ENCODE measurements at regions not wholly inside any gene's neighbourhood (a gene's known extent, or its start where the extent isn't known, plus 50 kb on each side); places are given as distances from the start of the nearest gene placed in this dataset.

GRCh38 chr2:181185421-181185820 is 205.0 kb downstream of the UBE2E3 start:
- Histone ChIP-seq H3K36me3 (no peaks in the 10 kb centered on the region), H3K27ac (no peak overlapping the region), H3K4me1 (no peaks in the 10 kb centered on the region), H3K27me3 (no peaks in the 10 kb centered on the region), H3K9me3 (no peaks in the 10 kb centered on the region), H3K4me3 (no peak overlapping the region)
- in situ Hi-C loops (cut with MboI; ENCODE audit: low pct_ligation_motif_present in 1 of 4, low pct_unique_long_range_greater_than_20kb in 1 of 4, low sequenced_read_pairs in 3 of 4), result no loop called here
- intact Hi-C loops (cut with DNase I; ENCODE audit: low total_unique reads), result no loop called here
- TF ChIP-seq POLR2AphosphoS5 (IDR thresholded peaks at IDR 0.05) (no peak), CTCF (IDR thresholded peaks at IDR 0.05) (no peak), EP300 (IDR thresholded peaks at IDR 0.05; ENCODE audit: low read depth) (no peak), POLR2A (IDR thresholded peaks at IDR 0.05) (no peak)
- DNase-seq, result no peak
- WGBS, 2 donors (ENCODE audit: low coverage in 1 of 2), result 62 to 85% methylated on average over 2 to 6 of the region's 6 CpGs

- Histone ChIP-seq H3K9me3 (no peaks in the 10 kb centered on the region), H3K27ac (no peak overlapping the region), H3K27me3 (no peaks in the 10 kb centered on the region), H3K4me1 (no peaks in the 10 kb centered on the region), H3K36me3 (no peaks in the 10 kb centered on the region), H3K4me3 (no peak overlapping the region)
- DNase-seq, result no peak
- 85% methylated on average over 4 of the region's 4 CpGs for WGBS, 2 donors (ENCODE audit: low coverage in 1 of 2)
- in situ Hi-C loops (cut with MboI; ENCODE audit: low pct_ligation_motif_present in 1 of 4, low pct_unique_long_range_greater_than_20kb in 1 of 4, low sequenced_read_pairs in 3 of 4) (no loop called here), intact Hi-C loops (cut with DNase I; ENCODE audit: low total_unique reads) (no loop called here)
- TF ChIP-seq CTCF (IDR thresholded peaks at IDR 0.05) (no peak), EP300 (IDR thresholded peaks at IDR 0.05; ENCODE audit: low read depth) (no peak), POLR2AphosphoS5 (IDR thresholded peaks at IDR 0.05) (no peak), POLR2A (IDR thresholded peaks at IDR 0.05) (no peak)
These were observed 205.5 kb downstream of the UBE2E3 start for GRCh38 chr2:181185948-181186347.

GRCh38 chr2:181188605-181189004 is 208.2 kb downstream of the UBE2E3 start:
- intact Hi-C loops (cut with DNase I; ENCODE audit: low total_unique reads) (no loop called here), in situ Hi-C loops (cut with MboI; ENCODE audit: low pct_ligation_motif_present in 1 of 4, low pct_unique_long_range_greater_than_20kb in 1 of 4, low sequenced_read_pairs in 3 of 4) (no loop called here)
- H3K27ac ChIP-seq, result no peak overlapping the region
- no peaks in the 10 kb centered on the region for H3K9me3 ChIP-seq
- no peak for TF ChIP-seq EP300 (IDR thresholded peaks at IDR 0.05; ENCODE audit: low read depth)
- TF ChIP-seq CTCF (IDR thresholded peaks at IDR 0.05), result no peak
- TF ChIP-seq POLR2A (IDR thresholded peaks at IDR 0.05), result no peak
- no peak for TF ChIP-seq POLR2AphosphoS5 (IDR thresholded peaks at IDR 0.05)
- H3K27me3 ChIP-seq, result no peaks in the 10 kb centered on the region
- no peak for DNase-seq
- H3K4me3 ChIP-seq, result no peak overlapping the region
- WGBS, 2 donors (ENCODE audit: low coverage in 1 of 2), result 89 to 96% methylated on average over 4 of the region's 4 CpGs
- no peaks in the 10 kb centered on the region for H3K36me3 ChIP-seq
- no peaks in the 10 kb centered on the region for H3K4me1 ChIP-seq

- in situ Hi-C loops (cut with MboI; ENCODE audit: low pct_ligation_motif_present in 1 of 4, low pct_unique_long_range_greater_than_20kb in 1 of 4, low sequenced_read_pairs in 3 of 4), result no loop called here
- no peak for TF ChIP-seq POLR2AphosphoS5 (IDR thresholded peaks at IDR 0.05)
- no peak for TF ChIP-seq EP300 (IDR thresholded peaks at IDR 0.05; ENCODE audit: low read depth)
- no peak for TF ChIP-seq CTCF (IDR thresholded peaks at IDR 0.05)
- no peak for TF ChIP-seq POLR2A (IDR thresholded peaks at IDR 0.05)
- intact Hi-C loops (cut with DNase I; ENCODE audit: low total_unique reads), result no loop called here
- Histone ChIP-seq H3K9me3 (no peaks in the 10 kb centered on the region), H3K4me3 (no peak overlapping the region), H3K4me1 (no peaks in the 10 kb centered on the region), H3K27ac (no peak overlapping the region), H3K36me3 (no peaks in the 10 kb centered on the region), H3K27me3 (no peaks in the 10 kb centered on the region)
- DNase-seq, result no peak
- WGBS, 2 donors (ENCODE audit: low coverage in 1 of 2), result 74 to 79% methylated on average over 1 of the region's 1 CpG
These were observed 209.5 kb downstream of the UBE2E3 start for GRCh38 chr2:181189951-181190350.
